Caco-2 (cell line): ENCODE measurements at regions not wholly inside any gene's neighbourhood (a gene's known extent, or its start where the extent isn't known, plus 50 kb on each side); places are given as distances from the start of the nearest gene placed in this dataset.

Experiments
- BruUV-seq: library from RNA; stranded (reverse); fragments of 400-500 nt; replicated peaks from 2 replicates; lab custom pipeline; 2021; lab: Mats Ljungman, UMichigan
- CTCF ChIA-PET: fragments of 300-600 bp; sonication (Branson Sonifier 250); formaldehyde crosslinking; loops from one replicate; lab custom pipeline; 2022; ENCODE audit warnings: antibody characterized with exemption; lab: Charles Lee
- POLR2A ChIA-PET: fragments of 300-600 bp; sonication (Branson Sonifier 250); formaldehyde crosslinking; loops from one replicate; lab custom pipeline; 2022; ENCODE audit warnings: antibody characterized with exemption; lab: Charles Lee
- DNase-seq, 2 experiments: peaks; one replicate each; pipeline versions ENCODE4 v3.0.0 to v3.0.0-alpha.2; 2020 to 2022
- H3K27me3 ChIP-seq: replicated peaks from 2 replicates; pipeline ENCODE4 v1.6.0; 2011; ENCODE audit warnings: low read length; ENCODE audit not compliant: control insufficient read depth, insufficient read depth
- H3K36me3 ChIP-seq: 2 replicates; pipeline ENCODE4 v1.5.1; 2011; ENCODE audit warnings: low read length; ENCODE audit not compliant: control insufficient read depth, insufficient read depth
- H3K4me1 ChIP-seq: fragments of 250-450 bp; sonication (Bioruptor Pico); 2 replicates; pipeline ENCODE4 v1.5.1; 2020; ENCODE audit warnings: mild to moderate bottlenecking
- H3K4me3 ChIP-seq: 2 replicates; pipeline ENCODE4 v1.5.1; 2011; ENCODE audit warnings: low read depth, mild to moderate bottlenecking, control low read depth, low read length
- H3K9me3 ChIP-seq: fragments of 250-450 bp; sonication (Bioruptor Pico); 2 replicates; pipeline ENCODE4 v1.5.1; 2020; ENCODE audit warnings: mild to moderate bottlenecking, moderate library complexity
- H3K27ac Mint-ChIP-seq: one replicate; pipeline ENCODE4 v1.8.0; 2022; ENCODE audit warnings: mixed read lengths; ENCODE audit not compliant: unreplicated experiment
- H3K27me3 Mint-ChIP-seq: one replicate; pipeline ENCODE4 v1.8.0; 2022; ENCODE audit warnings: mixed read lengths; ENCODE audit not compliant: insufficient read depth, unreplicated experiment
- H3K36me3 Mint-ChIP-seq: one replicate; pipeline ENCODE4 v1.8.0; 2022; ENCODE audit warnings: mild to moderate bottlenecking, mixed read lengths; ENCODE audit not compliant: insufficient read depth, unreplicated experiment
- H3K4me1 Mint-ChIP-seq: one replicate; pipeline ENCODE4 v1.8.0; 2022; ENCODE audit warnings: low read depth, mixed read lengths; ENCODE audit not compliant: unreplicated experiment
- H3K4me3 Mint-ChIP-seq: one replicate; pipeline ENCODE4 v1.8.0; 2022; ENCODE audit warnings: mild to moderate bottlenecking, moderate library complexity, mixed read lengths; ENCODE audit not compliant: unreplicated experiment
- H3K9me3 Mint-ChIP-seq: one replicate; pipeline ENCODE4 v1.8.0; 2022; ENCODE audit warnings: mixed read lengths; ENCODE audit not compliant: unreplicated experiment
- CTCF ChIP-seq, 2 experiments: fragments of 200-600 bp in 1 of 2; IDR thresholded peaks; 1 replicate in 1 of 2; 2 replicates in 1 of 2; pipeline versions ENCODE4 v1.5.1 to v1.8.0; 2011 to 2022; ENCODE audit warnings: antibody characterized with exemption in 1 of 2, control low read depth in 1 of 2, inconsistent platforms in 1 of 2, low read depth in 1 of 2, low read length in 1 of 2, mild to moderate bottlenecking in 1 of 2, moderate library complexity in 1 of 2; ENCODE audit not compliant: insufficient read depth in 1 of 2, severe bottlenecking in 1 of 2, unreplicated experiment in 1 of 2
- intact Hi-C: fragments of 100-400 bp; cut with micrococcal nuclease; formaldehyde crosslinking; loops from one replicate; pipeline ENCODE4 v1.10.0; 2022; ENCODE audit not compliant: unreplicated experiment

DNA sequence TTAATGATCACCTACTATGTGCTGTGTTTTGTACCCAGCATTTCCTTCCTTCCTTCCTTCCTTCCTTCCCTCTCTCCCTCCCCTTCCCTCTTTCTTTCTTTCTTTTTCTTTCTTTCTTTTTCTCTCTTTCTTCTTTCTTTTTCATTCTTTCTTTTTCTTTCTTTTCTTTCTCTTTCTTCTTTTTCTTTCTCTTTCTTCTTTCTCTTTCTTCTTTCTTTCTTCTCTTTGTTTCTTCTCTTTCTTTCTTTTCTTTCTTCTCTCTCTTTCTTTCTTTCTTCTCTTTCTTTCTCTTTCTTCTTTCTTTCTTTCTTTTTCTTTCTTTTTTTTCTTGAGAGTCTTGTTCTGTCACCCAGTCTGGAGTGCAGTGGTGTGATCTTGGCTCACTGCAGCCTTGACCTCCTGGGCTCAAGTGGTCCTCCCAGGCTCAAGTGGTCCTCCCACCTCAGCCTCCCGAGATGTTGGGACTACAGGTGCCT lies 165.7 kb upstream of the MVB12B start:
- Mint-ChIP-seq H3K27me3 (no peaks in the 10 kb centered on the region), H3K9me3 (no peaks in the 10 kb centered on the region), H3K36me3 (no peaks in the 10 kb centered on the region), H3K4me1 (no peaks in the 10 kb centered on the region), H3K27ac (no peak overlapping the region), H3K4me3 (no peak overlapping the region)
- no peaks in the 10 kb centered on the region for H3K9me3 ChIP-seq
- no TSS peak for BruUV-seq
- POLR2A ChIA-PET: no interaction called here
- DNase-seq: no peak
- no peaks in the 10 kb centered on the region for H3K36me3 ChIP-seq
- no peak overlapping the region for H3K4me3 ChIP-seq
- CTCF ChIA-PET: no interaction called here
- H3K4me1 ChIP-seq: no peaks in the 10 kb centered on the region
- intact Hi-C loops: no loop called here
- H3K27me3 ChIP-seq: no peaks in the 10 kb centered on the region
- no peak for TF ChIP-seq CTCF (IDR thresholded peaks at IDR 0.05; ENCODE audit: insufficient read depth in 1 of 2, low read depth in 1 of 2, low read length in 1 of 2, severe bottlenecking in 1 of 2, unreplicated experiment in 1 of 2)

- no peak for TF ChIP-seq CTCF (IDR thresholded peaks at IDR 0.05; ENCODE audit: insufficient read depth in 1 of 2, low read depth in 1 of 2, low read length in 1 of 2, severe bottlenecking in 1 of 2, unreplicated experiment in 1 of 2)
- no peaks in the 10 kb centered on the region for H3K36me3 ChIP-seq
- Mint-ChIP-seq H3K27ac (no peak overlapping the region), H3K9me3 (no peaks in the 10 kb centered on the region), H3K27me3 (peaks cover 9% of the 10 kb centered on the region), H3K4me3 (no peak overlapping the region), H3K4me1 (no peaks in the 10 kb centered on the region), H3K36me3 (no peaks in the 10 kb centered on the region)
- H3K4me1 ChIP-seq: no peaks in the 10 kb centered on the region
- H3K27me3 ChIP-seq: no peaks in the 10 kb centered on the region
- H3K4me3 ChIP-seq: no peak overlapping the region
- no TSS peak for BruUV-seq
- intact Hi-C loops: no loop called here
- DNase-seq: no peak
- CTCF ChIA-PET: no interaction called here
- POLR2A ChIA-PET: no interaction called here
- no peaks in the 10 kb centered on the region for H3K9me3 ChIP-seq
These were observed 163.8 kb upstream of the MVB12B start for GRCh38 chr9:126162611-126163381.

DNA sequence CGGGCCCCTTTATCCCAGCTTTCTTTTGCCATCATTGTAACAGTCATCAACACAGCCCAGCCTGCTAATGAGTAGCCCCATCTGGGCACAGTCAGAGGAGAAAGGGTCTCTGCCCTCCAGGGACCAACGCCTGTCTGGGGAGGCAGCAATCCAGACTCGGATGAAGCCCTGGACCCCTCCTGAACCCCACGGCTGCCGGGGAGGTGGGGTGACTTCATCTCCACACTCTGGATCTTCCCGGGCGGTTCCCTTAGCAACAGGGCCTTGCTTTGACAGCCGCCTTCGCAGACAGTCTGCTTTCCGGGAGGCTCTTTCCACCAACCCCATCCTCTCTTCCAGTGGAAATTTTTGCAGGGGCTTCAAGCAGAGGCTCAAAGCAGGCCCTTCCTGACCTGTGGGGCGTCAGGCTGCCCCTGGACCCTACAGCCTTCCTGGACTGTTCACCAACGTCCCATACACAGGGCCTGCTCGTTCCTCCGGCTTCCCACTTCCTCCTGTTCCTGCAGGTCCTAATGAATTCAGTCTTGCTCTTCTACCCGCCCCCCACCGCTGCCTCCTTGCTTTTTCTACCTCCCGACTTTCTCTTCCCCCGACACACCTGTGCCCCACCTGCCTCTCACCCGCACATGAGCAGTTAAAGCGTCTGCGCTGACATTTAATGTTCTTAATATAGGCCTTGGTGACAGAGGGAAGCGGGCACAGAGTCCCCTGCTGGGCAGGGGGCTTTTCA lies 161.7 kb upstream of the MVB12B start:
- Mint-ChIP-seq H3K27ac (no peak overlapping the region), H3K36me3 (no peaks in the 10 kb centered on the region), H3K4me1 (no peaks in the 10 kb centered on the region), H3K9me3 (no peaks in the 10 kb centered on the region), H3K4me3 (no peak overlapping the region), H3K27me3 (peaks cover 13% of the 10 kb centered on the region)
- Histone ChIP-seq H3K4me1 (no peaks in the 10 kb centered on the region), H3K9me3 (no peaks in the 10 kb centered on the region), H3K36me3 (no peaks in the 10 kb centered on the region), H3K27me3 (no peaks in the 10 kb centered on the region), H3K4me3 (no peak overlapping the region)
- CTCF ChIA-PET: no interaction called here
- no TSS peak for BruUV-seq
- intact Hi-C loops: no loop called here
- TF ChIP-seq CTCF (IDR thresholded peaks at IDR 0.05; ENCODE audit: insufficient read depth in 1 of 2, low read depth in 1 of 2, low read length in 1 of 2, severe bottlenecking in 1 of 2, unreplicated experiment in 1 of 2): no peak
- DNase-seq: no peak
- POLR2A ChIA-PET: no interaction called here
